Vagina (tissue), 2 donors: ENCODE measurements at regions not wholly inside any gene's neighbourhood (a gene's known extent, or its start where the extent isn't known, plus 50 kb on each side); places are given as distances from the start of the nearest gene placed in this dataset.
A peak's percentile ranks its signal among the peaks of the same experiment; 100 is the strongest.

Experiments used
- DNase-seq, 2 donors: peaks; one replicate each; pipeline ENCODE4 v3.0.0-alpha.2; 2017; ENCODE audit errors: extremely low spot score in 2 of 2
- H3K27ac ChIP-seq: fragments of 200-600 bp; sonication (generic); one replicate; pipeline ENCODE4 v1.5.1; 2019
- H3K27me3 ChIP-seq: fragments of 200-600 bp; sonication (generic); one replicate; pipeline ENCODE4 v1.5.1; 2019
- H3K36me3 ChIP-seq, 2 donors: fragments of 200-600 bp; sonication (generic); one replicate each; pipeline ENCODE4 v1.5.1; 2017 to 2019
- H3K4me1 ChIP-seq: fragments of 200-600 bp; sonication (generic); one replicate; pipeline ENCODE4 v1.5.1; 2019
- H3K4me3 ChIP-seq, 2 donors: fragments of 200-600 bp; sonication (generic); 1 replicate in 1 of 2; 2 replicates in 1 of 2; pipeline ENCODE4 v1.5.1; 2016 to 2019
- H3K9me3 ChIP-seq: fragments of 200-600 bp; sonication (generic); one replicate; pipeline ENCODE4 v1.5.1; 2019
- CTCF ChIP-seq, 3 experiments: fragments of 450-650 bp in 2 of 3; fragments of 200-600 bp in 1 of 3; sonication (generic) in 1 of 3; IDR thresholded peaks; one replicate each; pipeline ENCODE4 v1.5.1; 2017 to 2019; ENCODE audit warnings: antibody characterized with exemption in 3 of 3, mild to moderate bottlenecking in 2 of 3, moderate library complexity in 2 of 3
- POLR2A ChIP-seq, 2 donors: fragments of 450-650 bp; IDR thresholded peaks; one replicate each; pipeline ENCODE4 v1.6.1; 2017; ENCODE audit warnings: antibody characterized with exemption in 2 of 2, mild to moderate bottlenecking in 2 of 2, moderate library complexity in 2 of 2
- POLR2AphosphoS5 ChIP-seq, 2 donors: sonication (generic); formaldehyde crosslinking; IDR thresholded peaks; one replicate each; pipeline ENCODE4 v1.9.0; 2017; ENCODE audit warnings: antibody characterized with exemption in 2 of 2, mild to moderate bottlenecking in 2 of 2, low read depth in 1 of 2; ENCODE audit not compliant: insufficient read depth in 1 of 2
- intact Hi-C: fragments of 100-400 bp; cut with DNase I; formaldehyde crosslinking; loops from one replicate; pipeline ENCODE4 v1.15.1; 2023

- H3K36me3 ChIP-seq: no peaks in the 10 kb centered on the region
- no peak for DNase-seq
- no peak overlapping the region for H3K4me3 ChIP-seq
- no peaks in the 10 kb centered on the region for H3K9me3 ChIP-seq
- no peak for TF ChIP-seq POLR2A (IDR thresholded peaks at IDR 0.05)
- no peak for TF ChIP-seq CTCF (IDR thresholded peaks at IDR 0.05)
- no peak for TF ChIP-seq POLR2AphosphoS5 (IDR thresholded peaks at IDR 0.05; ENCODE audit: insufficient read depth in 1 of 2, low read depth in 1 of 2)
- peaks cover 42% of the 10 kb centered on the region for H3K4me1 ChIP-seq
- intact Hi-C loops: no loop called here
- H3K27ac ChIP-seq: no peak overlapping the region
- H3K27me3 ChIP-seq: no peaks in the 10 kb centered on the region
Measured at GRCh38 chr11:86745571-86745970, 54.8 kb upstream of the PRSS23 start.

GRCh38 chr11:86743223-86744118 is 56.9 kb upstream of the PRSS23 start:
- Histone ChIP-seq H3K36me3 (no peaks in the 10 kb centered on the region), H3K27me3 (no peaks in the 10 kb centered on the region), H3K9me3 (no peaks in the 10 kb centered on the region), H3K27ac (peak overlapping the region; percentile 96), H3K4me3 (no peak overlapping the region), H3K4me1 (peaks cover 50% of the 10 kb centered on the region)
- peak in 1 of 2 donors; percentile 93 for DNase-seq
- intact Hi-C loops: no loop called here
- TF ChIP-seq POLR2A (IDR thresholded peaks at IDR 0.05): no peak
- TF ChIP-seq POLR2AphosphoS5 (IDR thresholded peaks at IDR 0.05; ENCODE audit: insufficient read depth in 1 of 2, low read depth in 1 of 2): peak in 1 of 2 donors; percentile 73
- no peak for TF ChIP-seq CTCF (IDR thresholded peaks at IDR 0.05)

- intact Hi-C loops: no loop called here
- Histone ChIP-seq H3K27me3 (no peaks in the 10 kb centered on the region), H3K4me1 (peaks cover 63% of the 10 kb centered on the region), H3K27ac (peak overlapping the region; percentile 96), H3K36me3 (no peaks in the 10 kb centered on the region), H3K9me3 (no peaks in the 10 kb centered on the region), H3K4me3 (no peak overlapping the region)
- TF ChIP-seq POLR2A (IDR thresholded peaks at IDR 0.05) (no peak), POLR2AphosphoS5 (IDR thresholded peaks at IDR 0.05; ENCODE audit: insufficient read depth in 1 of 2, low read depth in 1 of 2) (no peak), CTCF (IDR thresholded peaks at IDR 0.05) (no peak)
- DNase-seq: no peak
Measured at GRCh38 chr11:86741839-86742805, 58.2 kb upstream of the PRSS23 start.

- intact Hi-C loops: no loop called here
- DNase-seq: no peak
- H3K27me3 ChIP-seq: no peaks in the 10 kb centered on the region
- peaks cover 69% of the 10 kb centered on the region for H3K4me1 ChIP-seq
- H3K4me3 ChIP-seq: no peak overlapping the region
- no peaks in the 10 kb centered on the region for H3K36me3 ChIP-seq
- peak overlapping the region; percentile 96 for H3K27ac ChIP-seq
- TF ChIP-seq POLR2A (IDR thresholded peaks at IDR 0.05) (no peak), CTCF (IDR thresholded peaks at IDR 0.05) (no peak), POLR2AphosphoS5 (IDR thresholded peaks at IDR 0.05; ENCODE audit: insufficient read depth in 1 of 2, low read depth in 1 of 2) (no peak)
- H3K9me3 ChIP-seq: no peaks in the 10 kb centered on the region
Measured at GRCh38 chr11:86741484-86741835, 58.9 kb upstream of the PRSS23 start.
